ENCODE measurements at regions not wholly inside any gene's neighbourhood (a gene's known extent, or its start where the extent isn't known, plus 50 kb on each side); places are given as distances from the start of the nearest gene placed in this dataset.
A peak's percentile ranks its signal among the peaks of the same experiment; 100 is the strongest.

DNA sequence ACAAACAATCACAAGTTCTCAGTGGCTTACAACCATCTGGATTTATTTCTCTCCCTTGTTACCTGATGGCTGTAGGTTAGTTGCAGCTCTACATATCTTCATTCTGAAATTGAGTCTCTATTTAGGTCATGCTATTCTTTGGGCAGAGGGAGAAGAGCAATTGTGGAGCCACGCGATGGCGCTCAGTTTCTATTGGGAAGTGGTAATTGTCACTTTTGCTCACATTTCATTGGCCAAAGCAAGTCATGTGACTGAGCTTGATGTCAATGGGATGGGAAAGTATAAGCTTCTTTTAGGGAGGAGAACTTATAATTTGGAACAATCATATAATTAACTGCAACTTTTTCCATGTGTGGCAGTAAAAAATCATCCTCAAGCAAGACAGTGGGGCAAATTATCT is 166.5 kb downstream of the LMO4 start:
- H3K4me1 ChIP-seq (ENCODE audit: insufficient read depth, low read length, poor library complexity, severe bottlenecking): no peaks in the 10 kb centered on the region
- ChIA-PET CTCF (interaction anchor here (0.6 to 2.0 kb wide), 4 partner anchors 62 to 566 kb away, joined by 3 to 11 read pairs (median 6); no protein-coding TSS in a partner anchor), POLR2A (ENCODE audit: low non-redundant PET) (interaction anchor here (0.5 kb wide), 1 partner anchor 157 kb away, joined by 3 read pairs; no protein-coding TSS in a partner anchor)
- DNase-seq (ENCODE audit: low spot score): peak; percentile 74
- BruUV-seq (replicated peaks): no TSS peak
- no peaks in the 10 kb centered on the region for H3K9me3 ChIP-seq (ENCODE audit: low read depth, low read length, poor library complexity, severe bottlenecking)
- H3K27ac ChIP-seq (ENCODE audit: low read depth, low read length, poor library complexity, severe bottlenecking): no peak overlapping the region
- no peaks in the 10 kb centered on the region for H3K36me3 ChIP-seq (ENCODE audit: insufficient read depth, low read length, poor library complexity, severe bottlenecking)
- H3K4me3 ChIP-seq (ENCODE audit: low read depth, low read length, poor library complexity, severe bottlenecking): no peak overlapping the region
- intact Hi-C loops (cut with micrococcal nuclease; ENCODE audit: unreplicated experiment): loop anchor here (5.0 kb wide), 1 partner anchor 567 kb away; no protein-coding TSS in a partner anchor
- no peaks in the 10 kb centered on the region for H3K27me3 ChIP-seq (replicated peaks; ENCODE audit: insufficient read depth, low read depth, low read length, poor library complexity)
- no peak for TF ChIP-seq EZH2 (IDR thresholded peaks at IDR 0.05; ENCODE audit: borderline replicate concordance, low read depth, low read length, poor library complexity, severe bottlenecking)
- TF ChIP-seq, protein P1, sequence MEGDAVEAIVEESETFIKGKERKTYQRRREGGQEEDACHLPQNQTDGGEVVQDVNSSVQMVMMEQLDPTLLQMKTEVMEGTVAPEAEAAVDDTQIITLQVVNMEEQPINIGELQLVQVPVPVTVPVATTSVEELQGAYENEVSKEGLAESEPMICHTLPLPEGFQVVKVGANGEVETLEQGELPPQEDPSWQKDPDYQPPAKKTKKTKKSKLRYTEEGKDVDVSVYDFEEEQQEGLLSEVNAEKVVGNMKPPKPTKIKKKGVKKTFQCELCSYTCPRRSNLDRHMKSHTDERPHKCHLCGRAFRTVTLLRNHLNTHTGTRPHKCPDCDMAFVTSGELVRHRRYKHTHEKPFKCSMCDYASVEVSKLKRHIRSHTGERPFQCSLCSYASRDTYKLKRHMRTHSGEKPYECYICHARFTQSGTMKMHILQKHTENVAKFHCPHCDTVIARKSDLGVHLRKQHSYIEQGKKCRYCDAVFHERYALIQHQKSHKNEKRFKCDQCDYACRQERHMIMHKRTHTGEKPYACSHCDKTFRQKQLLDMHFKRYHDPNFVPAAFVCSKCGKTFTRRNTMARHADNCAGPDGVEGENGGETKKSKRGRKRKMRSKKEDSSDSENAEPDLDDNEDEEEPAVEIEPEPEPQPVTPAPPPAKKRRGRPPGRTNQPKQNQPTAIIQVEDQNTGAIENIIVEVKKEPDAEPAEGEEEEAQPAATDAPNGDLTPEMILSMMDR (conservative IDR thresholded peaks at IDR 0.05; ENCODE audit: low read depth, low read length): peak; percentile 55

DNA sequence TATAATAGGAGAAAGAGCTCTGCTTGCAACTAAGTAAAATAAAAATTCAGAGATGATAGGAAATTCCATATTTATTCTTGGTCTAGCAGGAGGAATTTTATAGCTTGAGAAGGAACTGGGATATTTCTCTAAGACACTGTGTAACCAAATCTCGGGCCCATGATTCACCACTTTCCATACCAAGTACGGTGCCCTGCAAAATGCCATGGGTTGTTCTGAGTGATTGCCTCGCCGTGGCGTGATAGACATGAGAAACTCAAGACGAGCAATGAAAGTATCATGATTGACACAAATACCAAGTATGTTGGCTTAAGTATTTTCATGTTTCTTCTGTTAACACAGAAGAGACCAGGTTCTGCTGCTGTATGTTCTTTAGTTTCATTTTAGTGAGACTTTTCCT is 167.2 kb downstream of the LMO4 start:
- Histone ChIP-seq H3K27ac (ENCODE audit: low read depth, low read length, poor library complexity, severe bottlenecking) (no peak overlapping the region), H3K27me3 (replicated peaks; ENCODE audit: insufficient read depth, low read depth, low read length, poor library complexity) (no peaks in the 10 kb centered on the region), H3K9me3 (ENCODE audit: low read depth, low read length, poor library complexity, severe bottlenecking) (no peaks in the 10 kb centered on the region), H3K36me3 (ENCODE audit: insufficient read depth, low read length, poor library complexity, severe bottlenecking) (no peaks in the 10 kb centered on the region), H3K4me1 (ENCODE audit: insufficient read depth, low read length, poor library complexity, severe bottlenecking) (no peaks in the 10 kb centered on the region), H3K4me3 (ENCODE audit: low read depth, low read length, poor library complexity, severe bottlenecking) (no peak overlapping the region)
- BruUV-seq (replicated peaks): no TSS peak
- POLR2A ChIA-PET (ENCODE audit: low non-redundant PET): no interaction called here
- TF ChIP-seq, protein P1 (conservative IDR thresholded peaks at IDR 0.05; ENCODE audit: low read depth, low read length): no peak
- no peak for TF ChIP-seq EZH2 (IDR thresholded peaks at IDR 0.05; ENCODE audit: borderline replicate concordance, low read depth, low read length, poor library complexity, severe bottlenecking)
- DNase-seq (ENCODE audit: low spot score): no peak
- intact Hi-C loops (cut with micrococcal nuclease; ENCODE audit: unreplicated experiment): loop anchor here (5.0 kb wide), 1 partner anchor 566 kb away; no protein-coding TSS in a partner anchor
- CTCF ChIA-PET: interaction anchor here (0.6 to 2.0 kb wide), 4 partner anchors 62 to 565 kb away, joined by 3 to 11 read pairs (median 6); no protein-coding TSS in a partner anchor

- POLR2A ChIA-PET (ENCODE audit: low non-redundant PET): no interaction called here
- Histone ChIP-seq H3K36me3 (ENCODE audit: insufficient read depth, low read length, poor library complexity, severe bottlenecking) (no peaks in the 10 kb centered on the region), H3K9me3 (ENCODE audit: low read depth, low read length, poor library complexity, severe bottlenecking) (no peaks in the 10 kb centered on the region), H3K4me1 (ENCODE audit: insufficient read depth, low read length, poor library complexity, severe bottlenecking) (no peaks in the 10 kb centered on the region), H3K27ac (ENCODE audit: low read depth, low read length, poor library complexity, severe bottlenecking) (no peak overlapping the region), H3K27me3 (replicated peaks; ENCODE audit: insufficient read depth, low read depth, low read length, poor library complexity) (no peaks in the 10 kb centered on the region), H3K4me3 (ENCODE audit: low read depth, low read length, poor library complexity, severe bottlenecking) (no peak overlapping the region)
- no TSS peak for BruUV-seq (replicated peaks)
- intact Hi-C loops (cut with micrococcal nuclease; ENCODE audit: unreplicated experiment): loop anchor here (5.0 kb wide), 1 partner anchor 565 kb away; no protein-coding TSS in a partner anchor
- CTCF ChIA-PET: no interaction called here
- no peak for TF ChIP-seq EZH2 (IDR thresholded peaks at IDR 0.05; ENCODE audit: borderline replicate concordance, low read depth, low read length, poor library complexity, severe bottlenecking)
- TF ChIP-seq, protein P1 (conservative IDR thresholded peaks at IDR 0.05; ENCODE audit: low read depth, low read length): no peak
- no peak for DNase-seq (ENCODE audit: low spot score)
Measured at GRCh38 chr1:87497380-87498203, 168.9 kb downstream of the LMO4 start.

Measured in A673 (cell line).